Osteocyte (in vitro differentiated cells): ENCODE measurements at regions not wholly inside any gene's neighbourhood (a gene's known extent, or its start where the extent isn't known, plus 50 kb on each side); places are given as distances from the start of the nearest gene placed in this dataset.

Source experiments
- DNase-seq: peaks from one replicate; pipeline ENCODE4 v3.0.0; 2021; ENCODE audit warnings: mixed read lengths; ENCODE audit not compliant: unreplicated experiment; ENCODE audit errors: extremely low spot score
- H3K27ac Mint-ChIP-seq: one replicate; pipeline ENCODE4 v1.8.0; 2021; ENCODE audit warnings: mild to moderate bottlenecking, mixed read lengths; ENCODE audit not compliant: unreplicated experiment
- H3K27me3 Mint-ChIP-seq: one replicate; pipeline ENCODE4 v1.8.0; 2021; ENCODE audit warnings: mixed read lengths; ENCODE audit not compliant: unreplicated experiment
- H3K36me3 Mint-ChIP-seq: one replicate; pipeline ENCODE4 v1.8.0; 2021; ENCODE audit warnings: mixed read lengths; ENCODE audit not compliant: unreplicated experiment
- H3K4me1 Mint-ChIP-seq: one replicate; pipeline ENCODE4 v1.8.0; 2021; ENCODE audit warnings: mixed read lengths; ENCODE audit not compliant: unreplicated experiment
- H3K4me3 Mint-ChIP-seq: one replicate; pipeline ENCODE4 v1.8.0; 2021; ENCODE audit warnings: mild to moderate bottlenecking, moderate library complexity, mixed read lengths; ENCODE audit not compliant: unreplicated experiment
- H3K9me3 Mint-ChIP-seq: one replicate; pipeline ENCODE4 v1.8.0; 2021; ENCODE audit warnings: mixed read lengths; ENCODE audit not compliant: unreplicated experiment
- CTCF ChIP-seq: fragments of 200-600 bp; sonication (generic); IDR thresholded peaks from 2 replicates; pipeline ENCODE4 v1.5.0; 2021; ENCODE audit warnings: antibody characterized with exemption, mild to moderate bottlenecking, moderate library complexity

- TF ChIP-seq CTCF: no peak
- Mint-ChIP-seq H3K9me3 (no peaks in the 10 kb centered on the region), H3K36me3 (no peaks in the 10 kb centered on the region), H3K27ac (no peak overlapping the region), H3K27me3 (peaks cover 9% of the 10 kb centered on the region), H3K4me1 (no peaks in the 10 kb centered on the region), H3K4me3 (no peak overlapping the region)
- no peak for DNase-seq
Observed at GRCh38 chr13:34772881-34773280, 169.2 kb upstream of the NBEA start.

GRCh38 chr13:34776390-34776981 is 165.6 kb upstream of the NBEA start:
- H3K4me3 Mint-ChIP-seq: no peak overlapping the region
- DNase-seq: no peak
- no peak for TF ChIP-seq CTCF

DNA sequence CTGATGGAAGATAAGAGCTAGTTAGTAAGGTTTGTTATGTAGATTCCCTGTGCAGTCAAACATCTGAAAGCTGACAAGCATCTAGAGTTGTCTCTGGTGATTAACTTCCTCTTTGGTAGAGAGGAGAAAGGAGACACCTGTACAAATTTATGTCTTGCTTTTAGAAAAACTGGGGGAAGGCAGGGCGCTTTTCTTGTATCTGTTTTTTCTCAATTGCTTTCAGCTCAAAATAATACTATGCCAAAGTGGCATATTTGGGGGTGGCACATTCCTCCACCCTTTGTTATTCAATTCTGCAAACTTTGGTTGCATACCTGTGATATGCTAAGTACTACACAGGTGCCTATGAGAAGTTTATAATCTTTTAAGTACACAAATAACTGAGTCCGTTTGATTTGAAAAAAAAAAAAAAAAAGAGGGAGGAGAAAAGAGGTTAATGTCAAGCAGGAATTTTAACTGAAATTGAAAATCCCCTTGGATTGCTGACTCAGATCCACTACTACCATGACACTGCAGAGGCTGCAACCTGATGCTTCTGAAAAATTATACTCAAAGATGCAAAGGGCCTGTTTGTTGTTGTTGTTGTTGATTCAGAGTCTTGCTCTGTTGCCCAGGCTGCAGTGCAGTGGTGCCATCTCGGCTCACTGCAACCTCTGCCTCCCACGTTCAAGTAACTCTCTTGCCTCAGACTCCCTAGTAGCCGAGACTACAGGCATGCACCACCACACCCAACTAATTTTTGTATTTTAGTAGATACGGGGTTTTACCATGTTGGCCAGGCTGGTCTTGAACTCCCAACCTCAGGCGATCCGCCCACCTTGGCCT is 164.8 kb upstream of the NBEA start:
- H3K36me3 Mint-ChIP-seq: peaks cover 3% of the 10 kb centered on the region
- H3K4me1 Mint-ChIP-seq: no peaks in the 10 kb centered on the region
- no peak overlapping the region for H3K27ac Mint-ChIP-seq
- TF ChIP-seq CTCF: no peak
- H3K4me3 Mint-ChIP-seq: no peak overlapping the region
- H3K27me3 Mint-ChIP-seq: peaks cover 6% of the 10 kb centered on the region
- H3K9me3 Mint-ChIP-seq: peaks cover 5% of the 10 kb centered on the region
- no peak for DNase-seq

More at GRCh38 chr13:34776390-34776981, 165.6 kb upstream of the NBEA start:
- Mint-ChIP-seq H3K4me1 (no peaks in the 10 kb centered on the region), H3K27me3 (peaks cover 9% of the 10 kb centered on the region), H3K36me3 (no peaks in the 10 kb centered on the region), H3K27ac (no peak overlapping the region), H3K9me3 (no peaks in the 10 kb centered on the region)

GRCh38 chr13:34777914-34778303 is 164.2 kb upstream of the NBEA start:
- Mint-ChIP-seq H3K27ac (no peak overlapping the region), H3K4me1 (no peaks in the 10 kb centered on the region), H3K36me3 (peaks cover 4% of the 10 kb centered on the region), H3K4me3 (no peak overlapping the region), H3K27me3 (peaks cover 3% of the 10 kb centered on the region), H3K9me3 (peaks cover 6% of the 10 kb centered on the region)
- TF ChIP-seq CTCF: no peak
- no peak for DNase-seq

GRCh38 chr13:34779171-34779570 is 162.9 kb upstream of the NBEA start:
- peaks cover 14% of the 10 kb centered on the region for H3K9me3 Mint-ChIP-seq
- TF ChIP-seq CTCF: no peak

More at GRCh38 chr13:34779171-34779570, 162.9 kb upstream of the NBEA start:
- H3K36me3 Mint-ChIP-seq: peaks cover 4% of the 10 kb centered on the region
- no peak overlapping the region for H3K4me3 Mint-ChIP-seq
- DNase-seq: no peak
- H3K27ac Mint-ChIP-seq: no peak overlapping the region
- H3K27me3 Mint-ChIP-seq: no peaks in the 10 kb centered on the region
- no peaks in the 10 kb centered on the region for H3K4me1 Mint-ChIP-seq
